ENCODE measurements at regions not wholly inside any gene's neighbourhood (a gene's known extent, or its start where the extent isn't known, plus 50 kb on each side); places are given as distances from the start of the nearest gene placed in this dataset.

GRCh38 chr17:62125307-62125706 lies 60.2 kb upstream of the MED13 start:
- Histone ChIP-seq H3K27me3 (ENCODE audit: control insufficient read depth in 4 of 4, insufficient read depth in 4 of 4, low read length in 3 of 4) (no peaks in the 10 kb centered on the region), H3K27ac (ENCODE audit: low read depth in 1 of 2, low read length in 2 of 2) (no peak overlapping the region), H3K4me3 (ENCODE audit: low read depth in 1 of 3, low read length in 3 of 3) (no peak overlapping the region), H3K9ac (ENCODE audit: low read depth in 1 of 2, low read length in 2 of 2) (no peak overlapping the region), H3K9me3 (ENCODE audit: control insufficient read depth in 4 of 4, low read length in 3 of 4) (no peaks in the 10 kb centered on the region), H3K4me1 (ENCODE audit: control insufficient read depth in 4 of 4, insufficient read depth in 4 of 4, low read length in 3 of 4) (no peaks in the 10 kb centered on the region), H3K36me3 (ENCODE audit: control insufficient read depth in 4 of 4, insufficient read depth in 3 of 4, low read depth in 1 of 4, low read length in 3 of 4) (no peaks in the 10 kb centered on the region)
- TF ChIP-seq GABPA (IDR thresholded peaks at IDR 0.05 in 1 of 2, conservative IDR thresholded peaks at IDR 0.05 in 1 of 2) (no peak), FOXA1 (IDR thresholded peaks at IDR 0.05) (no peak), TAF1 (conservative IDR thresholded peaks at IDR 0.05) (no peak), YY1 (IDR thresholded peaks at IDR 0.05) (no peak), EGR1 (IDR thresholded peaks at IDR 0.05; ENCODE audit: low read depth in 2 of 2) (no peak), HNF4G (IDR thresholded peaks at IDR 0.05) (no peak), CTCF (IDR thresholded peaks at IDR 0.05; ENCODE audit: low read depth, low read length, missing input control) (no peak), JUND (IDR thresholded peaks at IDR 0.05) (no peak)
- TF ChIP-seq, protein P1, sequence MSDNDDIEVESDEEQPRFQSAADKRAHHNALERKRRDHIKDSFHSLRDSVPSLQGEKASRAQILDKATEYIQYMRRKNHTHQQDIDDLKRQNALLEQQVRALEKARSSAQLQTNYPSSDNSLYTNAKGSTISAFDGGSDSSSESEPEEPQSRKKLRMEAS (IDR thresholded peaks at IDR 0.05) = no peak
- no peak for DNase-seq (ENCODE audit: low spot score)
- 85% methylated on average over 5 of the region's 5 CpGs for WGBS

GRCh38 chr17:62121025-62121730 lies 56.1 kb upstream of the MED13 start:
- TF ChIP-seq RXRA (IDR thresholded peaks at IDR 0.05) = no peak
- TF ChIP-seq NR2F2 (IDR thresholded peaks at IDR 0.05) = no peak
- TF ChIP-seq RAD21 (IDR thresholded peaks at IDR 0.05) = no peak
- no peak for TF ChIP-seq JUND (IDR thresholded peaks at IDR 0.05)
- TF ChIP-seq HNF4A (conservative IDR thresholded peaks at IDR 0.05) = no peak
- no peak for TF ChIP-seq SP1 (IDR thresholded peaks at IDR 0.05)
- no peak for TF ChIP-seq ZBTB33 (IDR thresholded peaks at IDR 0.05)
- TF ChIP-seq YY1 (IDR thresholded peaks at IDR 0.05) = no peak
- WGBS = 76% methylated on average over 4 of the region's 4 CpGs

DNA sequence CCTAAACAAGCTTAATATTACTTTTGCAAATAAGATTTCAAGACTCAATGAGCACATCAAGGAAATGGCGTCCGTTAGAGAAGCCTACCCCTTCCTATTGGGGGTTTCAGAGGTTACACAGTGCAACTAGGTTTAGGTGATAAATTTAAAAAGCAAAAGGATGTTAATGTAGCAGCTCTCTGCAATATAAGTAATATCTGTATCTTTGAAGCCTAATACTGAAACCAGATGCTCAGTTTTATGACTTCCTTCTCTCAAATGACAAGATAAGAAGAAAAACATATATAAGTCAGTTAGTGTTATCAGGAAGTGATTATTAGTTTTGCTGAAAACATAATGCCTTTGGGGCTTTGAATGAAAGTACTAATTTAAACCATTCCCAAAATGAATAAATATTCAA lies 54.3 kb upstream of the MED13 start:
- DNase-seq (ENCODE audit: low spot score) = no peak
- H3K27ac ChIP-seq (ENCODE audit: low read depth in 1 of 2, low read length in 2 of 2) = no peak overlapping the region
- WGBS = 83% methylated on average over 2 of the region's 2 CpGs
- no peaks in the 10 kb centered on the region for H3K36me3 ChIP-seq (ENCODE audit: control insufficient read depth in 4 of 4, insufficient read depth in 3 of 4, low read depth in 1 of 4, low read length in 3 of 4)
- no peak overlapping the region for H3K9ac ChIP-seq (ENCODE audit: low read depth in 1 of 2, low read length in 2 of 2)
- H3K27me3 ChIP-seq (ENCODE audit: control insufficient read depth in 4 of 4, insufficient read depth in 4 of 4, low read length in 3 of 4) = no peaks in the 10 kb centered on the region
- no peak overlapping the region for H3K4me3 ChIP-seq (ENCODE audit: low read depth in 1 of 3, low read length in 3 of 3)
- TF ChIP-seq ATF3 (IDR thresholded peaks at IDR 0.05) = no peak
- no peak for TF ChIP-seq SP1 (IDR thresholded peaks at IDR 0.05)
- TF ChIP-seq HNF4A (conservative IDR thresholded peaks at IDR 0.05) = no peak
- no peak for TF ChIP-seq FOXA2 (IDR thresholded peaks at IDR 0.05)
- TF ChIP-seq RXRA (IDR thresholded peaks at IDR 0.05) = no peak
- TF ChIP-seq, protein P1 (IDR thresholded peaks at IDR 0.05) = no peak
- TF ChIP-seq EGR1 (IDR thresholded peaks at IDR 0.05; ENCODE audit: low read depth in 2 of 2) = no peak
- H3K9me3 ChIP-seq (ENCODE audit: control insufficient read depth in 4 of 4, low read length in 3 of 4) = no peaks in the 10 kb centered on the region
- no peaks in the 10 kb centered on the region for H3K4me1 ChIP-seq (ENCODE audit: control insufficient read depth in 4 of 4, insufficient read depth in 4 of 4, low read length in 3 of 4)

More at GRCh38 chr17:62121025-62121730, 56.1 kb upstream of the MED13 start:
- H3K9me3 ChIP-seq (ENCODE audit: control insufficient read depth in 4 of 4, low read length in 3 of 4) = no peaks in the 10 kb centered on the region
- H3K4me3 ChIP-seq (ENCODE audit: low read depth in 1 of 3, low read length in 3 of 3) = no peak overlapping the region
- H3K27ac ChIP-seq (ENCODE audit: low read depth in 1 of 2, low read length in 2 of 2) = no peak overlapping the region
- H3K9ac ChIP-seq (ENCODE audit: low read depth in 1 of 2, low read length in 2 of 2) = no peak overlapping the region
- H3K36me3 ChIP-seq (ENCODE audit: control insufficient read depth in 4 of 4, insufficient read depth in 3 of 4, low read depth in 1 of 4, low read length in 3 of 4) = no peaks in the 10 kb centered on the region
- no peaks in the 10 kb centered on the region for H3K27me3 ChIP-seq (ENCODE audit: control insufficient read depth in 4 of 4, insufficient read depth in 4 of 4, low read length in 3 of 4)
- no peaks in the 10 kb centered on the region for H3K4me1 ChIP-seq (ENCODE audit: control insufficient read depth in 4 of 4, insufficient read depth in 4 of 4, low read length in 3 of 4)
- no peak for DNase-seq (ENCODE audit: low spot score)
